ENCODE measurements at regions not wholly inside any gene's neighbourhood (a gene's known extent, or its start where the extent isn't known, plus 50 kb on each side); places are given as distances from the start of the nearest gene placed in this dataset.

- no peak for TF ChIP-seq CTCF (IDR thresholded peaks at IDR 0.05; ENCODE audit: insufficient read depth, low read length)
- DNase-seq (ENCODE audit: low read depth), result no peak
- H3K4me3 ChIP-seq (ENCODE audit: low read depth, low read length), result no peak overlapping the region
Measured at GRCh38 chr20:52826321-52826720, 145.8 kb upstream of the TSHZ2 start.

GRCh38 chr20:52824494-52825216 lies 147.5 kb upstream of the TSHZ2 start:
- H3K4me3 ChIP-seq (ENCODE audit: low read depth, low read length), result no peak overlapping the region
- TF ChIP-seq CTCF (IDR thresholded peaks at IDR 0.05; ENCODE audit: insufficient read depth, low read length), result no peak
- DNase-seq (ENCODE audit: low read depth), result no peak

- H3K4me3 ChIP-seq (ENCODE audit: low read depth, low read length), result no peak overlapping the region
- DNase-seq (ENCODE audit: low read depth), result no peak
- TF ChIP-seq CTCF (IDR thresholded peaks at IDR 0.05; ENCODE audit: insufficient read depth, low read length), result no peak
Measured at GRCh38 chr20:52823303-52823702, 148.9 kb upstream of the TSHZ2 start.

- no peak overlapping the region for H3K4me3 ChIP-seq (ENCODE audit: low read depth, low read length)
- no peak for TF ChIP-seq CTCF (IDR thresholded peaks at IDR 0.05; ENCODE audit: insufficient read depth, low read length)
- DNase-seq (ENCODE audit: low read depth), result no peak
Measured at GRCh38 chr20:52820641-52821292, 151.4 kb upstream of the TSHZ2 start.

GRCh38 chr20:52818491-52818890 lies 153.7 kb upstream of the TSHZ2 start:
- TF ChIP-seq CTCF (IDR thresholded peaks at IDR 0.05; ENCODE audit: insufficient read depth, low read length), result no peak
- DNase-seq (ENCODE audit: low read depth), result no peak
- no peak overlapping the region for H3K4me3 ChIP-seq (ENCODE audit: low read depth, low read length)

- no peak for TF ChIP-seq CTCF (IDR thresholded peaks at IDR 0.05; ENCODE audit: insufficient read depth, low read length)
- no peak for DNase-seq (ENCODE audit: low read depth)
Measured at GRCh38 chr20:52817981-52818380, 154.2 kb upstream of the TSHZ2 start.

More at GRCh38 chr20:52817981-52818380, 154.2 kb upstream of the TSHZ2 start:
- H3K4me3 ChIP-seq (ENCODE audit: low read depth, low read length), result no peak overlapping the region
